ENCODE measurements at regions not wholly inside any gene's neighbourhood (a gene's known extent, or its start where the extent isn't known, plus 50 kb on each side); places are given as distances from the start of the nearest gene placed in this dataset.

DNA sequence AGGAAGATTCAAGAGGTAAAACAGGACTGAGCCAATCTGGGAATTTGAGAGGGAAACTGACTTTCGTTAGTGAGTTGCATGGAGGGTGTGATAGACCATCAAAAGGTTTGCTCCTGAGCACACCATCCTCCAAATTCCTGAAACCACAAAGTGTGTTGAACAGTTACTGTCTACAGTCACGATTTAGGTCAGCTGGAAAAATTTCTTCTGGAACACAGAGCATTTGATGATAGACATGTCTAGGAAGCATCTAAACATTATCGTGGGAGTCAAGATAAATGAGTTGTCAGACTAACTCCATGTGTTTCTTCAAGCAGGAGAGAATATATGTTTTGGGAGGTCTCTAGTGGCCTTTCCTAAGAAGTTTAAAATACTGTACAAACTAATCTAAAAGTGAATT is 449.4 kb upstream of the SLC14A2 start:
- ChIA-PET POLR2A (no interaction called here), CTCF (no interaction called here)
- Histone ChIP-seq H3K4me3 (ENCODE audit: low read depth in 2 of 2, low read length in 2 of 2) (no peak overlapping the region), H3K9me3 (ENCODE audit: control insufficient read depth, insufficient read depth, low read depth, low read length) (no peaks in the 10 kb centered on the region), H3K27me3 (ENCODE audit: control insufficient read depth, insufficient read depth, low read length) (no peaks in the 10 kb centered on the region), H3K36me3 (ENCODE audit: control insufficient read depth, insufficient read depth, low read length) (no peaks in the 10 kb centered on the region), H3K4me1 (ENCODE audit: control insufficient read depth, insufficient read depth, low read length) (no peaks in the 10 kb centered on the region), H3K27ac (ENCODE audit: low read length) (no peak overlapping the region)
- BruUV-seq (replicated peaks) = no TSS peak
- in situ Hi-C loops (cut with HindIII; ENCODE audit: low pct_unique_long_range_greater_than_20kb, low sequenced_read_pairs) = no loop called here
- no peak for ATAC-seq
- no peak for TF ChIP-seq POLR2AphosphoS5 (IDR thresholded peaks at IDR 0.05; ENCODE audit: low read depth, low read length)
- no peak for TF ChIP-seq TCF7L2 (IDR thresholded peaks at IDR 0.05; ENCODE audit: low read depth, low read length)
- no peak for TF ChIP-seq SIN3A (IDR thresholded peaks at IDR 0.05; ENCODE audit: borderline replicate concordance, insufficient read depth, low read depth, low read length)
- TF ChIP-seq, protein P1, sequence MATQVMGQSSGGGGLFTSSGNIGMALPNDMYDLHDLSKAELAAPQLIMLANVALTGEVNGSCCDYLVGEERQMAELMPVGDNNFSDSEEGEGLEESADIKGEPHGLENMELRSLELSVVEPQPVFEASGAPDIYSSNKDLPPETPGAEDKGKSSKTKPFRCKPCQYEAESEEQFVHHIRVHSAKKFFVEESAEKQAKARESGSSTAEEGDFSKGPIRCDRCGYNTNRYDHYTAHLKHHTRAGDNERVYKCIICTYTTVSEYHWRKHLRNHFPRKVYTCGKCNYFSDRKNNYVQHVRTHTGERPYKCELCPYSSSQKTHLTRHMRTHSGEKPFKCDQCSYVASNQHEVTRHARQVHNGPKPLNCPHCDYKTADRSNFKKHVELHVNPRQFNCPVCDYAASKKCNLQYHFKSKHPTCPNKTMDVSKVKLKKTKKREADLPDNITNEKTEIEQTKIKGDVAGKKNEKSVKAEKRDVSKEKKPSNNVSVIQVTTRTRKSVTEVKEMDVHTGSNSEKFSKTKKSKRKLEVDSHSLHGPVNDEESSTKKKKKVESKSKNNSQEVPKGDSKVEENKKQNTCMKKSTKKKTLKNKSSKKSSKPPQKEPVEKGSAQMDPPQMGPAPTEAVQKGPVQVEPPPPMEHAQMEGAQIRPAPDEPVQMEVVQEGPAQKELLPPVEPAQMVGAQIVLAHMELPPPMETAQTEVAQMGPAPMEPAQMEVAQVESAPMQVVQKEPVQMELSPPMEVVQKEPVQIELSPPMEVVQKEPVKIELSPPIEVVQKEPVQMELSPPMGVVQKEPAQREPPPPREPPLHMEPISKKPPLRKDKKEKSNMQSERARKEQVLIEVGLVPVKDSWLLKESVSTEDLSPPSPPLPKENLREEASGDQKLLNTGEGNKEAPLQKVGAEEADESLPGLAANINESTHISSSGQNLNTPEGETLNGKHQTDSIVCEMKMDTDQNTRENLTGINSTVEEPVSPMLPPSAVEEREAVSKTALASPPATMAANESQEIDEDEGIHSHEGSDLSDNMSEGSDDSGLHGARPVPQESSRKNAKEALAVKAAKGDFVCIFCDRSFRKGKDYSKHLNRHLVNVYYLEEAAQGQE (IDR thresholded peaks at IDR 0.05; ENCODE audit: insufficient read depth in 1 of 2, low read depth in 2 of 2, low read length in 1 of 2) = no peak
- TF ChIP-seq, protein P2, sequence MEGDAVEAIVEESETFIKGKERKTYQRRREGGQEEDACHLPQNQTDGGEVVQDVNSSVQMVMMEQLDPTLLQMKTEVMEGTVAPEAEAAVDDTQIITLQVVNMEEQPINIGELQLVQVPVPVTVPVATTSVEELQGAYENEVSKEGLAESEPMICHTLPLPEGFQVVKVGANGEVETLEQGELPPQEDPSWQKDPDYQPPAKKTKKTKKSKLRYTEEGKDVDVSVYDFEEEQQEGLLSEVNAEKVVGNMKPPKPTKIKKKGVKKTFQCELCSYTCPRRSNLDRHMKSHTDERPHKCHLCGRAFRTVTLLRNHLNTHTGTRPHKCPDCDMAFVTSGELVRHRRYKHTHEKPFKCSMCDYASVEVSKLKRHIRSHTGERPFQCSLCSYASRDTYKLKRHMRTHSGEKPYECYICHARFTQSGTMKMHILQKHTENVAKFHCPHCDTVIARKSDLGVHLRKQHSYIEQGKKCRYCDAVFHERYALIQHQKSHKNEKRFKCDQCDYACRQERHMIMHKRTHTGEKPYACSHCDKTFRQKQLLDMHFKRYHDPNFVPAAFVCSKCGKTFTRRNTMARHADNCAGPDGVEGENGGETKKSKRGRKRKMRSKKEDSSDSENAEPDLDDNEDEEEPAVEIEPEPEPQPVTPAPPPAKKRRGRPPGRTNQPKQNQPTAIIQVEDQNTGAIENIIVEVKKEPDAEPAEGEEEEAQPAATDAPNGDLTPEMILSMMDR (IDR thresholded peaks at IDR 0.05) = no peak
- DNase-seq (ENCODE audit: low read depth, low spot score) = no peak
- intact Hi-C loops (cut with micrococcal nuclease; ENCODE audit: unreplicated experiment) = no loop called here

DNA sequence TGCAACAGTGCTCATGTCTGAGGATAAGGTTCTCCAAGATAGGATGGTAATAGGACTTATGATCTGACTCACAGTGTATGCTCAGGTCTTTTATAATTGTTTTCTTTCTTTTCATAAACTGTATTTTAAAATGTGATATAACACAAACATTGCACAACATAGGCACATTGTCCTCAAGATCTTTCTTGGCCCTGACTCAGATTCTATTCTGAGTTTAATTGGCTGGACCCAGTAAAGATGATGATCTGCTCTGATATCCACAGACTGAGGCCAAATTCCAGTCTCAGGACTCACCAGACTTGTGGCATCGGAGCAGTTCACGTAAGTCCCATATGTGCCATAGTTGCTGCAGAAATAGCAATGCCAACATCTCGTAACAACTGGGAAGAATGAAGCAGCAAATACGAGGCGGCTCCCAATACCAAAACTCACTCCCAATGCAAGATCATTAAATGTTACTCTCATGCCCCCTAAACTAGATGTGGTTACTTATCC is 448.9 kb upstream of the SLC14A2 start:
- no peak overlapping the region for H3K27ac ChIP-seq (ENCODE audit: low read length)
- no peak for DNase-seq (ENCODE audit: low read depth, low spot score)

More for the DNA sequence above, 448.9 kb upstream of the SLC14A2 start:
- no peaks in the 10 kb centered on the region for H3K9me3 ChIP-seq (ENCODE audit: control insufficient read depth, insufficient read depth, low read depth, low read length)
- no peaks in the 10 kb centered on the region for H3K4me1 ChIP-seq (ENCODE audit: control insufficient read depth, insufficient read depth, low read length)
- TF ChIP-seq POLR2AphosphoS5 (IDR thresholded peaks at IDR 0.05; ENCODE audit: low read depth, low read length) (no peak), TCF7L2 (IDR thresholded peaks at IDR 0.05; ENCODE audit: low read depth, low read length) (no peak), SIN3A (IDR thresholded peaks at IDR 0.05; ENCODE audit: borderline replicate concordance, insufficient read depth, low read depth, low read length) (no peak)
- TF ChIP-seq, protein P2 (IDR thresholded peaks at IDR 0.05) = no peak
- TF ChIP-seq, protein P1 (IDR thresholded peaks at IDR 0.05; ENCODE audit: insufficient read depth in 1 of 2, low read depth in 2 of 2, low read length in 1 of 2) = no peak
- BruUV-seq (replicated peaks) = no TSS peak
- intact Hi-C loops (cut with micrococcal nuclease; ENCODE audit: unreplicated experiment) = no loop called here
- ChIA-PET CTCF (no interaction called here), POLR2A (no interaction called here)
- no peak for ATAC-seq
- in situ Hi-C loops (cut with HindIII; ENCODE audit: low pct_unique_long_range_greater_than_20kb, low sequenced_read_pairs) = no loop called here
- no peaks in the 10 kb centered on the region for H3K27me3 ChIP-seq (ENCODE audit: control insufficient read depth, insufficient read depth, low read length)
- no peaks in the 10 kb centered on the region for H3K36me3 ChIP-seq (ENCODE audit: control insufficient read depth, insufficient read depth, low read length)
- H3K4me3 ChIP-seq (ENCODE audit: low read depth in 2 of 2, low read length in 2 of 2) = no peak overlapping the region

Measured in Panc1 (cell line).